GM12873 (cell line): ENCODE measurements at regions not wholly inside any gene's neighbourhood (a gene's known extent, or its start where the extent isn't known, plus 50 kb on each side); places are given as distances from the start of the nearest gene placed in this dataset.

Experiments used
- CTCF ChIP-seq: IDR thresholded peaks from 2 replicates; pipeline ENCODE4 v1.5.1; 2012; ENCODE audit warnings: low read depth, mild to moderate bottlenecking, moderate library complexity, low read length, control low read depth; ENCODE audit not compliant: insufficient read depth; ENCODE audit errors: missing control alignments

GRCh38 chr5:15079566-15079965, 208.0 kb upstream of the ANKH start:
- TF ChIP-seq CTCF, result no peak

GRCh38 chr5:15074651-15075050, 203.1 kb upstream of the ANKH start:
- no peak for TF ChIP-seq CTCF

GRCh38 chr5:15073453-15073852, 201.9 kb upstream of the ANKH start:
- no peak for TF ChIP-seq CTCF

- no peak for TF ChIP-seq CTCF
Observed at GRCh38 chr5:15070907-15071306, 199.3 kb upstream of the ANKH start.

- TF ChIP-seq CTCF, result no peak
Observed at GRCh38 chr5:15069407-15069905, 197.9 kb upstream of the ANKH start.

- TF ChIP-seq CTCF, result no peak
Observed at GRCh38 chr5:15065091-15065490, 193.5 kb upstream of the ANKH start.

DNA sequence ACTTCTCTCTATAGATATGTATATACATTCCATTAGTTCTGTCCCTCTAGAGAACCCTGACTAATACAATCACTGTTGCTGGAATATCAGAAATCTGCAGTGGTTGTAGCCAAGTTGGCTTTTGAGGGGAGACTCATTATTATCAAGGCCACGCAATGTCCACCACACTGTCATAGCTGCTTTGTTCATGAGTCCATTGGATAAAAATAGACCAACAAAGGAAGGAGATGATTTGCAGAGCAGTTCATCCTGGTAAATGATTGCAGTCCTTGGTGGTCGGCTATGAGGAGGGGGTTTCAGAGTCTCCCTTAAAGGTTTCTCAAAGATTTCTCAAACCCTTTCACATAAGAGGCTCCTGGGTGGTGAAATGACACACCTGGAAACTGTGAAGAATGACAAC, 192.8 kb upstream of the ANKH start:
- TF ChIP-seq CTCF, result no peak
